ENCODE measurements at regions not wholly inside any gene's neighbourhood (a gene's known extent, or its start where the extent isn't known, plus 50 kb on each side); places are given as distances from the start of the nearest gene placed in this dataset.

DNA sequence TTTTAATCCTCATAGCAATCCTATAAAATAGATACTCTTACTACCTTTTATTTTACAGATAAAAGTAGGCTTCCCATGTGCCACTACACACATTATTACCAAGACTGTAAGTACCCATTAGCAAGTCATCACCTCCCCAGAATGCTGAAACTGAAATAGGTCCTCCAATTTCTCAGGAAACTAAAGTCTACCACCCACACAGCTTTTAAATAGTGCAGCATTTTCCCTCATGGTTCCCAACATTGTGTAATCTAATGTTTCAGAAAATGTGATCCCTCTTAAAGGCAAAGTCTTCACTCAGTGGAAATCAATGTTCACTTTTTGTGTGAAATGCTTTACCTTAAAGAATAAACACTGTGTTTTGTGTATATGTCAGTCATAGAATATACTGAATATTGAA is 356.5 kb downstream of the GPATCH2 start:
- no peaks in the 10 kb centered on the region for H3K36me3 Mint-ChIP-seq (ENCODE audit: low read depth, unreplicated experiment)
- H3K27me3 ChIP-seq (ENCODE audit: insufficient read depth, low read length) = no peaks in the 10 kb centered on the region
- H3K27ac ChIP-seq (ENCODE audit: low read depth, low read length) = peak overlapping the region; percentile 93
- no peak overlapping the region for H3K4me3 Mint-ChIP-seq (ENCODE audit: unreplicated experiment)
- DNase-seq (ENCODE audit: low read depth) (no peak), FAIRE-seq (no peak)
- H3K36me3 ChIP-seq (ENCODE audit: insufficient read depth, low read length) = no peaks in the 10 kb centered on the region
- no peaks in the 10 kb centered on the region for H3K27me3 Mint-ChIP-seq (ENCODE audit: low read depth, unreplicated experiment)
- H3K9ac ChIP-seq (ENCODE audit: low read length) = no peak overlapping the region
- H3K4me1 ChIP-seq (ENCODE audit: insufficient read depth, low read length) = peaks cover 23% of the 10 kb centered on the region
- TF ChIP-seq EZH2 (IDR thresholded peaks at IDR 0.05; ENCODE audit: insufficient read depth, low read length) = no peak
- TF ChIP-seq, protein P1, sequence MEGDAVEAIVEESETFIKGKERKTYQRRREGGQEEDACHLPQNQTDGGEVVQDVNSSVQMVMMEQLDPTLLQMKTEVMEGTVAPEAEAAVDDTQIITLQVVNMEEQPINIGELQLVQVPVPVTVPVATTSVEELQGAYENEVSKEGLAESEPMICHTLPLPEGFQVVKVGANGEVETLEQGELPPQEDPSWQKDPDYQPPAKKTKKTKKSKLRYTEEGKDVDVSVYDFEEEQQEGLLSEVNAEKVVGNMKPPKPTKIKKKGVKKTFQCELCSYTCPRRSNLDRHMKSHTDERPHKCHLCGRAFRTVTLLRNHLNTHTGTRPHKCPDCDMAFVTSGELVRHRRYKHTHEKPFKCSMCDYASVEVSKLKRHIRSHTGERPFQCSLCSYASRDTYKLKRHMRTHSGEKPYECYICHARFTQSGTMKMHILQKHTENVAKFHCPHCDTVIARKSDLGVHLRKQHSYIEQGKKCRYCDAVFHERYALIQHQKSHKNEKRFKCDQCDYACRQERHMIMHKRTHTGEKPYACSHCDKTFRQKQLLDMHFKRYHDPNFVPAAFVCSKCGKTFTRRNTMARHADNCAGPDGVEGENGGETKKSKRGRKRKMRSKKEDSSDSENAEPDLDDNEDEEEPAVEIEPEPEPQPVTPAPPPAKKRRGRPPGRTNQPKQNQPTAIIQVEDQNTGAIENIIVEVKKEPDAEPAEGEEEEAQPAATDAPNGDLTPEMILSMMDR (IDR thresholded peaks at IDR 0.05; ENCODE audit: insufficient read depth, low read depth, low read length) = no peak
- no peaks in the 10 kb centered on the region for H3K9me3 Mint-ChIP-seq (ENCODE audit: unreplicated experiment)
- H3K27ac Mint-ChIP-seq (ENCODE audit: unreplicated experiment) = peak overlapping the region; percentile 98
- no peak overlapping the region for H3K4me2 ChIP-seq (ENCODE audit: low read length)
- H3K79me2 ChIP-seq (ENCODE audit: insufficient read depth, low read length) = no peaks in the 10 kb centered on the region
- no peaks in the 10 kb centered on the region for H4K20me1 ChIP-seq (ENCODE audit: insufficient read depth, low read length)
- H3K4me1 Mint-ChIP-seq (ENCODE audit: low read depth, unreplicated experiment) = peaks cover 43% of the 10 kb centered on the region
- H2AFZ ChIP-seq (ENCODE audit: low read depth, low read length) = no peak overlapping the region
- H3K4me3 ChIP-seq (ENCODE audit: insufficient read depth, low read depth, low read length) = no peak overlapping the region
- no peaks in the 10 kb centered on the region for H3K9me3 ChIP-seq (ENCODE audit: insufficient read depth, low read depth, low read length)

DNA sequence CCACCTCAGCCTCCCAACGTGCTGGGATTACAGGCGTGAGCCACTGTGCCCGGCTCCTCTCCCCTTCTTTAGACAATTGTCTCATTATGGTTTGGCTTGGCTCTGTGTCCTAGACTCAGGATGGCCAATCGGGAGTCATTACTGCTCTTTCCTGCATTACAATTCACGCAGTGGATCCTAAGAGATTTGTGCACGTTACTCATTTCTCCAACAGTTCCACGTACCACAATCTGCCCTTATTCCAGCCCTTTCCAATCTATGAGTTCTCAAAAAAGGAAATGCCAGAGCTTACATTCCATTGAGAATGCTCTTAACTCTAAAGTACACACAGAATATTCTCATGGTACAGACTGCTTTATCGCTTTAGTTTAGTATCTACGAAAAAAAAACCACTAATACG is 357.0 kb downstream of the GPATCH2 start:
- Histone ChIP-seq H3K9ac (ENCODE audit: low read length) (no peak overlapping the region), H3K4me3 (ENCODE audit: insufficient read depth, low read depth, low read length) (no peak overlapping the region), H3K27ac (ENCODE audit: low read depth, low read length) (peak overlapping the region; percentile 93), H3K4me2 (ENCODE audit: low read length) (no peak overlapping the region), H3K27me3 (ENCODE audit: insufficient read depth, low read length) (no peaks in the 10 kb centered on the region), H3K79me2 (ENCODE audit: insufficient read depth, low read length) (no peaks in the 10 kb centered on the region), H3K9me3 (ENCODE audit: insufficient read depth, low read depth, low read length) (no peaks in the 10 kb centered on the region), H3K36me3 (ENCODE audit: insufficient read depth, low read length) (no peaks in the 10 kb centered on the region), H4K20me1 (ENCODE audit: insufficient read depth, low read length) (no peaks in the 10 kb centered on the region), H3K4me1 (ENCODE audit: insufficient read depth, low read length) (peaks cover 23% of the 10 kb centered on the region), H2AFZ (ENCODE audit: low read depth, low read length) (no peak overlapping the region)
- Mint-ChIP-seq H3K4me3 (ENCODE audit: unreplicated experiment) (no peak overlapping the region), H3K9me3 (ENCODE audit: unreplicated experiment) (no peaks in the 10 kb centered on the region), H3K27ac (ENCODE audit: unreplicated experiment) (peak overlapping the region; percentile 98), H3K36me3 (ENCODE audit: low read depth, unreplicated experiment) (no peaks in the 10 kb centered on the region), H3K27me3 (ENCODE audit: low read depth, unreplicated experiment) (no peaks in the 10 kb centered on the region), H3K4me1 (ENCODE audit: low read depth, unreplicated experiment) (peaks cover 43% of the 10 kb centered on the region)
- TF ChIP-seq, protein P1 (IDR thresholded peaks at IDR 0.05; ENCODE audit: insufficient read depth, low read depth, low read length) = no peak
- TF ChIP-seq EZH2 (IDR thresholded peaks at IDR 0.05; ENCODE audit: insufficient read depth, low read length) = no peak
- DNase-seq (ENCODE audit: low read depth) (peak; percentile 37), FAIRE-seq (no peak)

DNA sequence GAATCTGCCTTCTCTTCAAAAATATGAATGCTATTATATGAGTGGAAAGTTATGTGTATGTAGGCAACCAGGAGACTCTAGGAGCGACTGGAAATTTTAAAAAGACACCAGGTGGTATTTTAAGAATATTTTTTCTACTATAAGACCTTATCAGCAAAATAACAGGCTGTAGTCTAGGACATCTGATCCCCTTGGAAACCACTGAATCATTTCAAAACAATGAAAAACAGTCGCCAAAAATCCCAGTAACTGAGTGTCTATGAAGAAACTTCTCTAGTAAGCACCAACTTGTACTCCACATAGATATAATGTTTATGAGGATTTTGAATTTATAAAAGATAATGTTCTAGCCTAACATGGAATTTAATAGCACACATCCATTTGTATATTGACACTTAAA is 358.5 kb downstream of the GPATCH2 start:
- peaks cover 43% of the 10 kb centered on the region for H3K4me1 Mint-ChIP-seq (ENCODE audit: low read depth, unreplicated experiment)
- no peak overlapping the region for H2AFZ ChIP-seq (ENCODE audit: low read depth, low read length)
- H3K79me2 ChIP-seq (ENCODE audit: insufficient read depth, low read length) = no peaks in the 10 kb centered on the region
- TF ChIP-seq, protein P1 (IDR thresholded peaks at IDR 0.05; ENCODE audit: insufficient read depth, low read depth, low read length) = no peak
- no peak for TF ChIP-seq EZH2 (IDR thresholded peaks at IDR 0.05; ENCODE audit: insufficient read depth, low read length)
- H3K27ac Mint-ChIP-seq (ENCODE audit: unreplicated experiment) = peak overlapping the region; percentile 77
- peak overlapping the region; percentile 37 for H3K9ac ChIP-seq (ENCODE audit: low read length)
- no peak overlapping the region for H3K4me3 ChIP-seq (ENCODE audit: insufficient read depth, low read depth, low read length)
- no peaks in the 10 kb centered on the region for H3K27me3 ChIP-seq (ENCODE audit: insufficient read depth, low read length)
- peaks cover 23% of the 10 kb centered on the region for H3K4me1 ChIP-seq (ENCODE audit: insufficient read depth, low read length)
- no peaks in the 10 kb centered on the region for H4K20me1 ChIP-seq (ENCODE audit: insufficient read depth, low read length)
- H3K27me3 Mint-ChIP-seq (ENCODE audit: low read depth, unreplicated experiment) = no peaks in the 10 kb centered on the region
- no peaks in the 10 kb centered on the region for H3K9me3 Mint-ChIP-seq (ENCODE audit: unreplicated experiment)
- no peak overlapping the region for H3K4me3 Mint-ChIP-seq (ENCODE audit: unreplicated experiment)
- FAIRE-seq (no peak), DNase-seq (ENCODE audit: low read depth) (peak; percentile 72)
- H3K36me3 ChIP-seq (ENCODE audit: insufficient read depth, low read length) = no peaks in the 10 kb centered on the region
- no peaks in the 10 kb centered on the region for H3K9me3 ChIP-seq (ENCODE audit: insufficient read depth, low read depth, low read length)
- H3K27ac ChIP-seq (ENCODE audit: low read depth, low read length) = peak overlapping the region; percentile 59
- H3K36me3 Mint-ChIP-seq (ENCODE audit: low read depth, unreplicated experiment) = no peaks in the 10 kb centered on the region
- H3K4me2 ChIP-seq (ENCODE audit: low read length) = peak overlapping the region; percentile 37
